IMR-90 (cell line): ENCODE measurements at regions not wholly inside any gene's neighbourhood (a gene's known extent, or its start where the extent isn't known, plus 50 kb on each side); places are given as distances from the start of the nearest gene placed in this dataset.

Experiments
- ATAC-seq: fragments of 200-7000 bp; cut with Tn5 transposase; 2 replicates; pipeline ENCODE4 v1.9.1; 2020; ENCODE audit warnings: low read depth, mild to moderate bottlenecking, moderate library complexity
- BruUV-seq: library from RNA; stranded (reverse); fragments of 400-500 nt; replicated peaks from 2 replicates; lab custom pipeline; 2021; lab: Mats Ljungman, UMichigan
- CTCF ChIA-PET: fragments of 300-600 bp; formaldehyde crosslinking; extraction: SDS; loops from one replicate; lab custom pipeline; 2021; ENCODE audit warnings: antibody characterized with exemption; lab: Yijun Ruan, JAX
- POLR2A ChIA-PET: fragments of 300-600 bp; sonication (Branson Sonifier 250); formaldehyde crosslinking; loops from one replicate; lab custom pipeline; 2022; ENCODE audit warnings: antibody characterized with exemption; ENCODE audit not compliant: unreplicated experiment; lab: Charles Lee
- DNase-seq: peaks from one replicate; pipeline ENCODE4 v3.0.0; 2013
- H2AFZ ChIP-seq: replicated peaks from 2 replicates; pipeline ENCODE3; 2013; ENCODE audit warnings: low read length, mild to moderate bottlenecking; ENCODE audit not compliant: poor library complexity
- H2AK5ac ChIP-seq: 2 replicates; pipeline ENCODE4 v1.6.1; 2013; ENCODE audit warnings: low read depth, low read length, inconsistent platforms
- H2AK9ac ChIP-seq: replicated peaks from 2 replicates; pipeline ENCODE3; 2013; ENCODE audit warnings: mild to moderate bottlenecking, low read depth, low read length, moderate library complexity; ENCODE audit not compliant: poor library complexity
- H2BK120ac ChIP-seq: 2 replicates; pipeline ENCODE4 v1.6.1; 2013; ENCODE audit warnings: low read depth, low read length, inconsistent platforms
- H2BK15ac ChIP-seq: 3 replicates; pipeline ENCODE4 v1.6.1; 2013; ENCODE audit warnings: low read depth, low read length, inconsistent platforms
- H2BK20ac ChIP-seq: 2 replicates; pipeline ENCODE4 v1.6.1; 2013; ENCODE audit warnings: low read depth, mild to moderate bottlenecking, inconsistent platforms, low read length, moderate library complexity
- H2BK5ac ChIP-seq: 2 replicates; pipeline ENCODE4 v1.6.1; 2013; ENCODE audit warnings: mild to moderate bottlenecking, low read depth, low read length, inconsistent platforms; ENCODE audit not compliant: poor library complexity, severe bottlenecking
- H3K14ac ChIP-seq: replicated peaks from 2 replicates; pipeline ENCODE4 v1.6.1; 2013; ENCODE audit warnings: low read depth, low read length, inconsistent platforms
- H3K18ac ChIP-seq: 2 replicates; pipeline ENCODE4 v1.6.1; 2013; ENCODE audit warnings: low read depth, low read length, control low read depth
- H3K23ac ChIP-seq: 2 replicates; pipeline ENCODE4 v1.6.1; 2013; ENCODE audit warnings: low read depth, low read length, inconsistent platforms
- H3K27ac ChIP-seq: 2 replicates; pipeline ENCODE4 v1.5.1; 2013; ENCODE audit warnings: mild to moderate bottlenecking, control low read depth, low read length; ENCODE audit not compliant: insufficient read depth
- H3K27me3 ChIP-seq: 2 replicates; pipeline ENCODE4 v1.6.1; 2013; ENCODE audit warnings: low read length; ENCODE audit not compliant: control insufficient read depth, insufficient read depth
- H3K36me3 ChIP-seq: 2 replicates; pipeline ENCODE4 v1.6.1; 2013; ENCODE audit warnings: low read length, mixed read lengths; ENCODE audit not compliant: control insufficient read depth, insufficient read depth
- H3K4ac ChIP-seq: 2 replicates; pipeline ENCODE4 v1.6.1; 2013; ENCODE audit warnings: low read depth, low read length, inconsistent platforms
- H3K4me1 ChIP-seq: 2 replicates; pipeline ENCODE4 v1.6.1; 2013; ENCODE audit warnings: low read length, mixed read lengths; ENCODE audit not compliant: control insufficient read depth, insufficient read depth
- H3K4me2 ChIP-seq: 2 replicates; pipeline ENCODE4 v1.6.1; 2013; ENCODE audit warnings: low read depth, mild to moderate bottlenecking, control low read depth, low read length, moderate library complexity
- H3K4me3 ChIP-seq: 2 replicates; pipeline ENCODE4 v1.5.1; 2013; ENCODE audit warnings: low read depth, mild to moderate bottlenecking, control low read depth, low read length, moderate library complexity; ENCODE audit not compliant: insufficient read depth
- H3K56ac ChIP-seq: 2 replicates; pipeline ENCODE4 v1.6.1; 2013; ENCODE audit warnings: low read length, inconsistent platforms; ENCODE audit not compliant: insufficient read depth; ENCODE audit errors: extremely low read depth
- H3K79me1 ChIP-seq, 2 experiments: 2 replicates each; pipeline ENCODE4 v1.6.1; 2013; ENCODE audit warnings: low read length in 2 of 2, inconsistent platforms in 1 of 2, low read depth in 1 of 2
- H3K9ac ChIP-seq: 2 replicates; pipeline ENCODE4 v1.6.1; 2013; ENCODE audit warnings: low read depth, low read length, control low read depth
- H3K9me1 ChIP-seq: 2 replicates; pipeline ENCODE4 v1.6.1; 2013; ENCODE audit warnings: low read length, inconsistent platforms; ENCODE audit not compliant: insufficient read depth
- H3K9me3 ChIP-seq: 2 replicates; pipeline ENCODE4 v1.6.1; 2013; ENCODE audit warnings: low read length; ENCODE audit not compliant: control insufficient read depth, insufficient read depth
- H4K20me1 ChIP-seq: 2 replicates; pipeline ENCODE4 v1.6.1; 2013; ENCODE audit warnings: low read length, inconsistent platforms; ENCODE audit not compliant: insufficient read depth
- H4K5ac ChIP-seq: 2 replicates; pipeline ENCODE4 v1.6.1; 2013; ENCODE audit warnings: mild to moderate bottlenecking, low read depth, low read length, control low read depth
- H4K8ac ChIP-seq, 2 experiments: 2 replicates each; pipeline ENCODE4 v1.6.1; 2013; ENCODE audit warnings: low read depth in 2 of 2, low read length in 2 of 2, control low read depth in 1 of 2, inconsistent platforms in 1 of 2
- H4K91ac ChIP-seq: 2 replicates; pipeline ENCODE4 v1.6.1; 2013; ENCODE audit warnings: low read depth, low read length, inconsistent platforms; ENCODE audit not compliant: insufficient read depth
- RAD21 ChIP-seq: IDR thresholded peaks from 2 replicates; pipeline ENCODE4 v1.6.1; 2012; ENCODE audit warnings: low read length, improper control_type of control experiment
- WGBS, 2 experiments: methylation state at CpG; one replicate each; pipeline versions ENCODE4 v1.1.5 to v1.1.7; 2013; ENCODE audit warnings: missing lambda C conversion rate in 2 of 2; ENCODE audit not compliant: insufficient read length in 1 of 2; ENCODE audit errors: extremely low coverage in 2 of 2; 5-methylcytosine and 5-hydroxymethylcytosine counted together
- dilution Hi-C: fragments of 300-500 bp; cut with HindIII; formaldehyde crosslinking; loops from one replicate; pipeline ENCODE4 v1.14.3; 2018; ENCODE audit warnings: low sequenced_read_pairs; ENCODE audit not compliant: unreplicated experiment
- in situ Hi-C: fragments of 300-500 bp; cut with MboI; formaldehyde crosslinking; loops from 3 replicates; pipeline ENCODE4 v1.14.3; 2019; ENCODE audit warnings: low sequenced_read_pairs, inconsistent platforms, mixed read lengths
- intact Hi-C: fragments of 100-400 bp; cut with micrococcal nuclease; formaldehyde crosslinking; loops from 2 replicates; pipeline ENCODE4 v1.10.0; 2022

GRCh38 chr5:40406741-40407211, 272.9 kb upstream of the PTGER4 start:
- Histone ChIP-seq H3K9me3 (no peaks in the 10 kb centered on the region), H3K79me1 (no peaks in the 10 kb centered on the region), H3K23ac (no peak overlapping the region), H3K4me3 (no peak overlapping the region), H2AK5ac (no peak overlapping the region), H3K27ac (no peak overlapping the region), H2AK9ac (no peak overlapping the region), H4K8ac (peak overlapping the region in 1 of 2 experiments; percentile 65; a peak in 2 of 4 replicates), H3K4me2 (no peak overlapping the region), H3K18ac (peak overlapping the region; percentile 5; the same call in 1 of the 2 replicates), H4K5ac (peak overlapping the region; percentile 81; the same call in 1 of the 2 replicates), H4K20me1 (no peaks in the 10 kb centered on the region), H3K9ac (no peak overlapping the region), H3K4me1 (peaks cover 4% of the 10 kb centered on the region), H3K9me1 (peaks cover 8% of the 10 kb centered on the region; the same call in 1 of the 2 replicates), H4K91ac (no peak overlapping the region), H3K14ac (no peak overlapping the region; the same call in 1 of the 2 replicates), H2BK120ac (peak overlapping the region; percentile 30; the same call in 1 of the 2 replicates), H2BK15ac (peak overlapping the region; percentile 50; the same call in 1 of the 3 replicates), H3K27me3 (no peaks in the 10 kb centered on the region), H3K56ac (no peak overlapping the region), H3K4ac (no peak overlapping the region), H2BK5ac (no peak overlapping the region), H3K36me3 (no peaks in the 10 kb centered on the region), H2AFZ (peak overlapping the region; percentile 78), H2BK20ac (0 out of 2 replicates have a peak overlapping the region, but pooled peaks have one; percentile 14)
- TF ChIP-seq RAD21: no peak
- ATAC-seq: no peak
- ChIA-PET CTCF (no interaction called here), POLR2A (no interaction called here)
- no CpG with 5 or more reads among the region's 6 CpGs for WGBS, 2 experiments
- dilution Hi-C loops (no loop called here), in situ Hi-C loops (no loop called here), intact Hi-C loops (no loop called here)
- no peak for DNase-seq
- BruUV-seq: no TSS peak
